NCI-H1694 (cell line): ENCODE measurements at regions not wholly inside any gene's neighbourhood (a gene's known extent, or its start where the extent isn't known, plus 50 kb on each side); places are given as distances from the start of the nearest gene placed in this dataset.
A peak's percentile ranks its signal among the peaks of the same experiment; 100 is the strongest.
"Not testable (repeated sequence)": the region's sequence is repeated elsewhere in the genome, so short reads cannot be mapped to it uniquely, and the experiment has no call there.

Experiments
- DNase-seq: peaks from one replicate; lab custom pipeline; 2025; lab: John Stamatoyannopoulos, UW

- no peak for DNase-seq
Measured at GRCh38 chr12:93080452-93080851, 151.4 kb upstream of the EEA1 start.

- DNase-seq = no peak
Measured at GRCh38 chr12:93080994-93081809, 152.1 kb upstream of the EEA1 start.

- DNase-seq = no peak
Measured at GRCh38 chr12:93081810-93082165, 152.7 kb upstream of the EEA1 start.

GRCh38 chr12:93085383-93086287 lies 156.5 kb upstream of the EEA1 start:
- no peak for DNase-seq

GRCh38 chr12:93086288-93086727 lies 157.2 kb upstream of the EEA1 start:
- DNase-seq = no peak

GRCh38 chr12:93087840-93088610 lies 158.9 kb upstream of the EEA1 start:
- no peak for DNase-seq

- DNase-seq = no peak
Measured at GRCh38 chr12:93089805-93090569, 160.9 kb upstream of the EEA1 start.

- DNase-seq = no peak
Measured at GRCh38 chr12:93090731-93091172, 161.7 kb upstream of the EEA1 start.

- DNase-seq = no peak
Measured at GRCh38 chr12:93091886-93092648, 163.0 kb upstream of the EEA1 start.

- DNase-seq = no peak
Measured at GRCh38 chr12:93092649-93092945, 163.5 kb upstream of the EEA1 start.

- no peak for DNase-seq
Measured at GRCh38 chr12:93093243-93093642, 164.1 kb upstream of the EEA1 start.

- DNase-seq = not testable (repeated sequence)
Measured at GRCh38 chr12:93094222-93094621, 165.1 kb upstream of the EEA1 start.

- no peak for DNase-seq
Measured at GRCh38 chr12:93094988-93095737, 166.1 kb upstream of the EEA1 start.

GRCh38 chr12:93097417-93097816 lies 168.3 kb upstream of the EEA1 start:
- DNase-seq = no peak

- DNase-seq = no peak
Measured at GRCh38 chr12:93098077-93098476, 169.0 kb upstream of the EEA1 start.

- DNase-seq = no peak
Measured at GRCh38 chr12:93099792-93100191, 170.7 kb upstream of the EEA1 start.

- DNase-seq = peak; percentile 73
Measured at GRCh38 chr12:93100610-93101009, 171.5 kb upstream of the EEA1 start.

- DNase-seq = no peak
Measured at GRCh38 chr12:93101367-93101766, 172.3 kb upstream of the EEA1 start.

- no peak for DNase-seq
Measured at GRCh38 chr12:93102312-93102711, 173.2 kb upstream of the EEA1 start.

GRCh38 chr12:93102744-93103143 lies 173.6 kb upstream of the EEA1 start:
- no peak for DNase-seq
